Glomerular endothelial cell (primary cell): ENCODE measurements at regions not wholly inside any gene's neighbourhood (a gene's known extent, or its start where the extent isn't known, plus 50 kb on each side); places are given as distances from the start of the nearest gene placed in this dataset.

Experiments used
- DNase-seq: peaks from one replicate; pipeline ENCODE4 v3.0.0-alpha.2; 2011; ENCODE audit warnings: low read depth, low spot score; ENCODE audit errors: extremely low read depth

DNA sequence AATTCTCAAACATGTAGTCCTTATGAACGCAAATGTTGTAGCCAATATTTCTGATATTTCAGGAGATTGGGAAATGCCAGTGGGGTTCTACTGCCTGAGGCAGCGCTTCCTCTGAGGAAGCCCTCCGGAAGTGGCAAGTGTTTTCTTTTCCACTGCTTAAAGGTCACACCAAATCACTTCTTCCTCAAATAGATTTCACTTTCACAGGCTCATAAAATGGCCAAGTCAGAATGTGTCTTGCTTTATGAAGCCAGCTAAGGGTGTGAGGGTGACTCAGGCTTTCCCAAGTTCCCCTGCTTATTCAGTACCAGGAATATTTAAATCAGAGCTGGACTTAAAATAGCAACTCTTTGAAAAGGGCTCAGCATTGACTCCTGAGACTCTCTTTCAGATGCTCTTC is 514.2 kb upstream of the DIPK2B start:
- no peak for DNase-seq

DNA sequence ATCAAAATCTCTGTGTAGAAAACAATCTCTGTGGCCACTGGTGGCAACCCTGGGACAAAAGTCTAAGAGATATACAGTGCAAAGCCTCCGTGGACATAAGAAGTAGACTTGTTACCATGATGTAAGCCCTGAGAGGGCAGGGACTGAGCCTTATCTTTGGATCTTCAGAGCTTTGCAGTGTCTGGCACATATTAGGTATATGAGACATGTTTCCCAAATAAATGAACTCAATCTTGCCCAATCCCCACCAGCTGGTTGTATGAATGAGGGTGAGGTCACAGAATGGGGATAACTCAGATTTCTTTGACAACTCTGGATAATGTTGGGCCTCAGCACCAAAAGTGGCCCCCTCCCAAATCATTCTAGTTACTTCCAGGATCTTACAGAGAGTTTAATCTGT is 511.4 kb upstream of the DIPK2B start:
- no peak for DNase-seq

DNA sequence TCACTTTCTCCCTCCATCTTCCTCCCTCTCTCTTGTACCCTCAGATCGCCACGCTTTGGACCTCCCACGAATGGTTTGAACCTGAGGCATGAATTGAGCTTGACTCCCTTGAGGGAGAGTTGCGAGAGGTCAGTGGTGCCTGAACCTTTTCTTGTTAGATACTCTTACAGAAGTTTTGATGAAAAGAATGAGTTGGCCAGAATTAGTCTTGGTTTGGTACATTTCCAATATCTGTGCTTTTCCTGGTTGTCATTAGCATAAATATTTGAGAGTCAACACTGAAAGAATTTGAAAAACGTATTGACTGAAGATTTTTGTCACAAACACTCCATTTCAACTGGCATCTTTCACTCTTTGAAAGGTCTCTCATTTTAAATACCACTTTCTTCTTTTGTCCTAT is 510.6 kb upstream of the DIPK2B start:
- no peak for DNase-seq

DNA sequence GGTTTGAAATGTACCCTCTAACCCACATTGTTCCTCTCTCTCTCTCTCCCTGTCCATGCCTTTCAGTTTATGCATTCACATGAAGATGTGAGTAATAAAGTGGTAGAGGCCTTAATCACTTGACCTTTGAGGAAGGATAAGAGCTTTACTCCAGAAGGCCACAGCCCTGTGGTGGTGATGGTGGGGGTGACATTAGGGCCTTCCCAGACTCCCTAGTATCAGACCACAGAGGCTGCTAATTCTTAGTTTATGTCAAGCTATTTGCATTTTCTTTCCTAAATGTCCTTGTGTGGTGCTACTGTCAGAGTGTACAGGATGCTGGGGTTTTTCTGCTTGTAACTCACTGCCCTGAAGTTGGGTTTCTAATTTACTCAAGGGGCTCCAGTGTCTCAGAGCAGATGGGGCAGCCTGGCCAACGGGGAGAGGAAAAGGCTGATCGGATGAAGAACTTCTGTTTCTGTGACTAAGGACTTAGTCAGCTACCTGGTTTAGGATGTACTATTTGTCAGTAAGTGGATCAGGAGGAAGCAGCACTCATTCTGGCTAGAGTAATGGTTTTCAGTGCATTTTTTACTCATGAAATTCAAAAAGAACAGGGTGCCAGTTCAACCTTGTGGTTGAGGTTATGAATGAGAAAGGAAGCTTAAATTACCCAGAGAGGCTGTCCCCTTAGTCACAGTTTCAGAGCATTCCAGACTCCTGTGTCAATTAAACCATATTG is 509.6 kb upstream of the DIPK2B start:
- no peak for DNase-seq

DNA sequence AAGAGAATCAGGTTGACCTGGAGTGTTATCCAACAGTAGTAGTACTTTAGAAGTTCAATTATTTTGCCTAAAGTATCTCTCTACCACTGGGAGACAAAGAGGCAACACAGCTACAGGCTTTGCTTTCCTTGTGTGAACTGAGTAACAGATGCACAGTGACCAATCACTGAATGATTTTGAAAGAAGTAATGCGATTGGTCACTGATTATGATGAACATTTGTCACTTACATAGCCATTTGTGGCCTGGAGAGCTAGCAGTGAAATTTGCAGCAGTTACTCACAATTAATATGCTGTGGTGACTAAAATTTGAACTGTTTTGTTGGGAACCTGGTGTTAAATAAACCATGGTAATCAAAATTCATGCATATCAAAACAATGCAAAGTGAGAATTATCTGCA is 508.7 kb upstream of the DIPK2B start:
- DNase-seq: no peak

DNA sequence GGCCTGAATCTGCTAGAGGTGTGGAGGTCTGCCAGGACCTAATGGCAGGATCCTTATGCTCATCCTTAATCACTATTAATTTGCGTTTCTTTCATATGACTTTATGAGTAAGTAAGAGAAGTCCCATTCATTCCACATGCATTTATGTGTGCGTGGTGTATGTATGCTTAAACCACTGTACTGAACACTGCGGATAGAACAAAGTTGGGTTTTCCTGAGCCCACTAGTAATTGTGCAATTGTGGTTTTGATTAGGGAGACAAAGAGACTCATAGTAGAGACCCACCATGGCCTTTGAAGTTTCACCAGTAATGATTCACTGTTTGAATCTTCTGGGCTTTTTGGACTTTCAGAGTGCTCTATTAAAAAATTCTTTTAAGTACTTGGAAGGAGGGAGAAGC is 498.5 kb upstream of the DIPK2B start:
- no peak for DNase-seq

DNA sequence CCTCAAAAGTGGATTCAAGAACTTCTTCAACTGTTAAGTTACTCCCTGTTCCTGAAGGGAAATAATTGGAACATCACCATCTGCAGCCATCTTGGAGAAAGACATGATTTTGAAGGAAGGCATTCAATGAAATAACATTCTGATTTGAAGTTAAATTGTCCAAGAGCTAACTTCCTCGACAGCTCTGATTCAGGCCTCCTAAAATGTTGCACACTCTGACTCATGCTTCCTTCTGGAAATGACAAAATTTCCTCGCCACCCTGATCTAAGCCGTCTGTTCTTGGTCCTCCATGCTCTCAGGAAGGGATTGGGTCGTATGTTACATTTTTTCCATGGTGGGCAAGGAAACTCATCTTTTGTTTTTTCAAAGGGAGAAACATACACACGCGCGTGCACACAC is 496.9 kb upstream of the DIPK2B start:
- DNase-seq: peak; percentile 92

DNA sequence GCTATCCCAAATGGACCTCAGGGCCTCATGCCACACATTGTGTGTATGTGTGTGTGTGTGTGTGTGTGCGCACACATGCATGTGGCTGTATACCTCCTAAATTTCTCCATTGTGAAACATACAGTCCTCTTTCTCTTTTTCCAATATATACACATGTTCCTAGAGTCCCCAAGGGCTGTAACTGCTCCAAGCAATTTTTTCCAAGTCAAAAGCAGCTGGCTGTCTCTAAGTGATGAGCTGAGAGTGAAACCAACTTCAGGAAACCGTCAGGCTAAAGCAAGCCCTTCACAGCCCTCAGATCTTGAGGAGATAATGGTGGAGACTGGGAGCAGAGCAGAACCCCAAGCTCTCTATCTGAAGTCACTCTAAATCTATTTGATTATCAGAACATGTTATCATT is 496.1 kb upstream of the DIPK2B start:
- no peak for DNase-seq

DNA sequence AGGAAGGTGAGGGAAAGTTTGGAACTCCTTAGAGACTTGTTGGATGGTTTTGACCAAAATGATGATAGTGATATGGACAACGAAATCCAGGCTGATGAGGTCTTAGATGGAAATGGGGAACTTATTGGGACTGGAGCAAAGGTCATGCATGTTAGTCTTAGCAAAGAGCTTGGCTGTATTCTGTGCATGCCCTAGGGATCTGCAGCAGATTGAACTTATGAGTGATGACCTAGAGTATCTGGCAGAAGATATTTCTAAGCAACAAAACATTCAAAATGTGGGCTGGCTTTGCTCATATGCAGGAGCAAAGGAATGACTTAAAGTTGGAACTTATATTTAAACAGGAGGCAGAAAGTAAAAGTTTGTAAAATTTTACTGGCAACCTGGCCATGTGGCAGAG is 489.3 kb upstream of the DIPK2B start:
- no peak for DNase-seq

DNA sequence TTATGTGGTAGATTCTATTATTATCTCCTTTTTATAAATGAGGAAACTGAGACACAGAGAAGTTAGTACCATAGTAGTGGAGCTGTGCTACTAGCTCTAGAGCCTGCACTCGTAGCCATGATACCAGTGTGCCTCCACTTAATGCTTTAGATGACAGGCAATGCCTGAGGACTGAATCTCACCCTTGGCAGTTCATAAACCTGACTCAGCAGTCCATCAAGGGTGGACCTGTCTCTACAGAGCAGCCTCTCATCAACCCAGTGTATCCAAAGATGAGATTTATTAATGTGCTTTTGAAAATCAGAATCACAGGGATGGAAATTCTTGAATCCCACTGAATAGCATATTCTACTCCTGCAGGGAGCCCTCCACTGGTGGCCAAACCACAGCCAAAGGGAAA is 483.2 kb upstream of the DIPK2B start:
- no peak for DNase-seq

DNA sequence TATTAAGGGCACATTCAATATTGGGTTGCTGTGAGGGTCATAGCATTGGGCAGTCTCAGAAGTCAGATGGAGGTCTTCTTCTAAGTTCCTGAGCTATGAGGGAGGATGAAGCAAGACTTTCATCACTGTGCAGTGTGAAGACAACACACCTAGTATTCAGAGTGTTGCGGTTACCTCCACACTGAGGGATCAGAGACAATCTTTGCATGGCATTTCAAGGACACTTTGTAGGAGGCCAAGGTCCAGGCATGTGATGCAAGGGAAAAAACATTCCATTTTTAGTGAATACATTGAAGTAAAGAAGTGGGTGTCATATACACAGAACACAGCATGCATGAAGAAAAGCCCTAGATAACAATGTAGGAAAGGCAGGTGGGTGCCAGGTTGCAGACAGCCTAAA is 481.2 kb upstream of the DIPK2B start:
- DNase-seq: no peak

DNA sequence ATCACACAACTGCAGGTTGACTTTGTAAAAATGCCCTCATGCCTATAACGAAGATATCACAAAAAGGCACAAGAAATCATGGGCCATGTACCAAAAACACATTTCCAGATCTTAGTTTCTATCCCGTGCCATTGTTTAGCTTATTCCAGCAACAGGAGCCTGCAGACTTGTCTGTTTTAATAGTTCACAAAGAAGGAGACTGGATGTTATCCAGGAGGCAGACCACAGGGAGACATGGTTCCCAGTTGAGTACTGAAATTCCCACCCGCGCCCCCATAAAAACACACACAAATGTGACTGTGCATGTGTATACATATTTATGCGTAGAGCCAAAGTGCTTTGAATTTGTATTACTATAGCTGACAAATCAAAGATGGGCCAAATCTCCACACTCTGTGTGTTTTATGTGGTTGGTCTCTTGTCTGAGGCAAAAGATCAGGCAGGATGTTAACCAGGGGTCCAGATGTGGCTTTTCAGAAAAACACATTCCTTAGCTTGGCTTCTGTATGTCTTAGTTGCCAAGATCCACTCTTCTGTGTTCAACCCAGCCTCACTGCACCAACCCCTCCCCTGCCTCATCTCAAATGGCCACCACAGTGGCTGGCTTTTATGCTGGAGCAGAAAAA is 469.2 kb upstream of the DIPK2B start:
- no peak for DNase-seq

DNA sequence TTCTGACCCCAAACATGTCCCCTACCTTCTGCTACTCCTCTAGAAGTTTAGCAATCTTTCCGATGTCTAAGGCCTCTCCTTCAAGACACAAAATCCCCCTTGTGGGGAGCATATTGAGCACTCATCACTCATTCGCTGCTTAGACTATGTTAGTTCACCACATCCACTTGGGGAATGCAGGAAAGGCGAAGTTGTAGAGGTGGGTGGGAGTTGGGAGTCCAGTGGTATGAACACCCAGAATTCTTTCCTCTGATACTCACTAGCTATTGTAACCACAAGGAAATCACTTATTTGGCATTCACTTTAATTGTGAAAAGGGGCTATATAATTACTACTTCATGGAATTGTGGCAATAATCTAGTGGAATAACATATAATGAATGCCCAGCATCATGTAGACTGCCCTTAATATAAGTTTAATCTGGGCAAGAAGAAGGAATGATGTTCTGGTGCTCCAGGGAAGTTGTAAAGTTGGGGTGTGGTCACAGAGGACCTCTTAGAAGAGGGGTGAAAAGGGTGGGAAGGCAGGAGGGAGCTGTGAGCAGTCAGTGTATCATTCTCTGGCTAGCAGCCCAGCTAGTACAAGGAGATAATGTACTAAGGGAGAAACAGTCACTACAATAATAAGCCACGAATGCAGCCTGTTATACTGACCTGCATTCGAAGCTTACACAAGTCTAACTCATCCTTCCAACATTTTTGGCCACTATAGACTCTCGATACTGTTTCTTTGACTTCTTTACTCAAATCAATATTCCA is 468.2 kb upstream of the DIPK2B start:
- no peak for DNase-seq

DNA sequence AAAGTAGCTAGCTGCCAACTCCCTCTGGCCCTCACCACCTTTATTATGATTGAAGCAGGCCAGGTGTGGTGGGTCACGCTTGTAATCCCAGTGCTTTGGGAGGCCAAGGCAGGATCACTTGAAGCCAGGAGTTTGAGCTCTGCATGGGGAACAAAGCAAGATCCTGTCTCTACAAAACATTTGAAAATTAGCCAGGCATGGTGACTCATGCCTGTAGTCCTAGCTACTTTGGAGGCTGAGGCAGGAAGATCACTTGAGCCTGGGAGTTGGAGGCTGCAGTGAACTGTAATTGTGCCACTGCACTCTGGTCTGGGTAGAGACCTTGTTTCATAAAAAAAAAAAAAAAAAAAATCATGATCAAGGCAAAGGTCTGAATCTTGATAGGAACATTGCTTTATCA is 467.0 kb upstream of the DIPK2B start:
- no peak for DNase-seq

DNA sequence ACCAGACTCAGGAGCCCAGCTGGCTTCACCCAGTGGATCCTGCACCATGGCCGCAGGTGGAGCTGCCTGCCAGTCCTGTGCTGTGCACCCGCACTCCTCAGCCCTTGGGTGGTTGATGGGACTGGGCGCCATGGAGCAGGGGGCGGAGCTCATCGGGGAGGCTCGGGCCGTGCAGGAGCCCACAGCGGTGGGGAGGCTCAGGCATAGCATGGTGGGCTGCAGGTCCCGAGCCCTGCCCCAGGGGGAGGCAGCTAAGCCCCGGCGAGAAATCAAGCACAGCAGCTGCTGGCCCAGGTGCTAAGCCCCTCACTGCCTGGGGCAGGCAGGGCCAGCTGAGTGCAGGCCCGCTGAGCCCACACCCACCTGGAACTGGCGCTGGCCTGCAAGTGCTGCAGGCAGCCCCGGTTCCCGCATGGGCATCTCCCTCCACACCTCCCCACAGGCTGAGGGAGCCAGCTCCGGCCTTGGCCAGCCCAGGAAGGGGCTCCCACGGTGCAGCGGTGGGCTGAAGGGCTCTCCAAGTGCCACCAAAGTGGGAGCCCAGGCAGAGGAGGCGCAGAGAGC is 464.1 kb upstream of the DIPK2B start:
- DNase-seq: no peak

DNA sequence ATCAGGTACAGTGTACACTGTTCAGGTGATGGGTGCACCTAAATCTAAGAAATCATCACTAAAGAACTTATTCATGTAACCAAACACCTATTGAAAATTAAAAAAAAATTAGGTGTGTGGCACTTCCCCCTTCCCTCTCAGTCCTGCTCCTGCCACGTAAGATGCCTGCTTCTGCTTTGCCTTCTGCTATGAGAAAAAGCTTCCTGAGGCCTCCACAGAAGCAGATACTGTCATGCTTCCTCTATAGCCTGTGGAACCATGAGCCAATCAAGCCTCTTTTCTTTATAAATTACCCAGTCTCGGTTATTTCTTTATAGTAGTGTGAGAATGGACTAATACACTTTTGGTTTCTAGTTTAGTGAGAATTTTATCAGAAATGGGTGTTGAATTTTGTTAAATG is 459.8 kb upstream of the DIPK2B start:
- no peak for DNase-seq

DNA sequence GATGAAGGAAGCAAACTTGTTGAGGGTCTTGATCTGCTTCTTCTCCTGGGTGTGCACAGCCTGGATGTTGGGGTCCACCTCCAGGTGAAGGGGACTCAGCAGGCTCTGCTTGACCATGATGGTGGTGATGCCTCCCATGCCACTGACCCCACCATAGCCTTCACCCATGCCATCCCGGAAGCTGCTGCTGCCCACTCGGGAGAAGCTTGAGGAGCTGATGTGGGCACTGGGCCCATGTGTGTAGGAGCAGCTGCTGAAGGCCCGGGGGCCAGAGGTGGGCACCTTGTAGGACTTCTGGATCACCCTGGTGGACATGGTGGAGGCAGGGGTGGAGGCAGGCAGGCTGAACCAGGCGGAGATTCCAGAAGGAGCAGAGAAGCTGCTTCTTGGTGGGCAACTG is 432.7 kb upstream of the DIPK2B start:
- DNase-seq: no peak

DNA sequence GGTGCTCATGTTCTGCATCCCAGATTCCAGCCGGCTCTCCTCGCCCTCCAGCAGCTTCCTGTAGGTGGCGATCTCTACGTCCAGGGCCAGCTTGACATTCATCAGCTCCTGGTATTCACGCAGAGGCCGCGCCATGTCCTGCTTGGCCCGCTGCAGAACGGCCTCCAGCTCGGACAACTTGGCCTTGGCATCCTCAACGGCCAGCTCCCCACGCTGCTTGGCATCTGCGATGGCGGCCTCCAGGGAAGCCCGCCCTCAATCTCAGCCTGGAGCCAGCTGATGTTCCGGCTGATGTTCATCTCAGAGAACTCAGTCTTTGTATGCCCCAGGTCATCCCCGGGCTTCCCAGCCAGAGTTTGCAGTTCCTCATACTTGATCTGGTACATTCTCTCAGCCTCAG is 431.8 kb upstream of the DIPK2B start:
- no peak for DNase-seq

DNA sequence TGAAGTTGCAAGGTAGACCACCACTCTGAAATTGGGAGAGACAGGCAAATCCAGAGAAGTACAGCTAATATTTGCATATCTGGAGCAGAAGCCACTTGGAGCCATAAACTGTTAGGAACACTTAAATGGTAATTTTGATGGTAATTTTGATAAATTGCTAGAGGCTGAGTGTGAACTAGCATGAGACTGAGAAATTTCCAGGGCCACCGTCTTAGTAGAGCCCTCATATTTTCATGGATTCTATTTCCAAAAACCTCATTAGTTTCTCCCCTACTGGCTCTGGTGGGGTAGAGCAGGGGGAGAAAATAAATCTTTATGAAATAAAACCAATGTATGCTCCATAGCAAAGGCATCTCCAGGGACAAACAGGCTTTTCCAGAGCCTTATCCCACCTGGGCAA is 429.4 kb upstream of the DIPK2B start:
- no peak for DNase-seq

DNA sequence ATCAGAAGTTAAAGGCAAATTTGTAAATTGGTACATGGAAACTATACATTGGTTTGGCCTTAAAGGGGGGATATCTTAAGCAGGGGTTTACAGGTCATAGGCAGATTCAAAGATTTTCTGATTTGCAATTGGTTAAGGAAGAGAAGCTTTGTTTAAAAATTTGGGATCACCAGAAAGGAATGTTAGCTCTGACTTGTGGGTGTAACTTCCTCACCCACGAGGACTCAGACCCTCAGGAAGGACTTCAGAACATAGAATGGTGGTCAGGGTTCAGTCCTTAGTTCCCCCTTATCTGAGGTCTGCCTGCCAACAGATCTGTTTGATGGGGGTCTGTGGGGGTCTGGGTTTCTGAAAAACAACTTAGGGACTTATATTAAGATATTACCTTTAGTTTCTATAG is 427.4 kb upstream of the DIPK2B start:
- DNase-seq: no peak

DNA sequence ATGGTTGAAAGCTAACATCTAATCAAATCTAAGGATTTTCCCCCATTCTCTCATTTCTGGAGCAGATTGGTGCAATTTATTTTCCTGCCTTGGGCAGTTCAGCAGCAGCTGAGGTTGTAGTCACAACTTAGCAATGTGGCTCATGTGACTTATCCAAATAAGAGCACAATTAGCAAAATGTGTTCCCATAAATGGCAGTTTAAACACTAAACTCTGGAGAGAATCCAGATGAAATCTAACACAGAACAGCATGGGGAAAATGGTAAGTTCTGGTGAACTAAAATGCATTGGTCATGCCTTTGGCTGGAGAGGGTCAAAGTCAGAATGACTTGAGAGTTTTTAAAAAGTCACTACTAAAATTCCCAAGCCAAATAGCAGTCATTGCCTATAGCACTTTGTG is 422.6 kb upstream of the DIPK2B start:
- peak; percentile 62 for DNase-seq

DNA sequence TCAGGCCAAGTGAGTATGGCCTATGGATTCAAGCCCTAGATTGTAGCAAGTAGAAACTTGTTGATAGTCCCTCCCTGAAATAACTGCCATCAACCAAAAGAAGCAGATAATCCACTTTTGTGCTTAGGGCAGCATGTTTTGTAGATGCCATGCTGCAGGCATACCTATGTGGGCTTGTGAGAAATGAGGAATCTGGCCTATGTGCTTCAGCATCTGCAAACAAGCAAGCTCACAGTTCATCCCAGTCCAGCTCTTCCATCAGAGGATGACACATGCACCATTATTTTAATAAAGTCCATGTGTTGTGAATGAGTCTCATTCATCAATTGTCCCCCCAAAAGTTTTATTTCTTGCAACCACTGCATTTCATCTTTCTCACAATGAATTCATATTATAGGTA is 421.9 kb upstream of the DIPK2B start:
- DNase-seq: no peak
